GM23248 (cell line): ENCODE measurements at regions not wholly inside any gene's neighbourhood (a gene's known extent, or its start where the extent isn't known, plus 50 kb on each side); places are given as distances from the start of the nearest gene placed in this dataset.

ENCODE experiments used
- EZH2 ChIP-seq: fragments of 200-600 bp; sonication (generic); IDR thresholded peaks from 2 replicates; pipeline ENCODE4 v1.6.1; 2018; ENCODE audit warnings: antibody characterized with exemption, mild to moderate bottlenecking; ENCODE audit not compliant: insufficient read depth, poor library complexity, severe bottlenecking
- EZH2phosphoT487 ChIP-seq: fragments of 200-600 bp; sonication (generic); IDR thresholded peaks from 2 replicates; pipeline ENCODE4 v1.6.1; 2018; ENCODE audit warnings: antibody characterized with exemption, moderate library complexity, mild to moderate bottlenecking, low read depth; ENCODE audit not compliant: insufficient read depth

DNA sequence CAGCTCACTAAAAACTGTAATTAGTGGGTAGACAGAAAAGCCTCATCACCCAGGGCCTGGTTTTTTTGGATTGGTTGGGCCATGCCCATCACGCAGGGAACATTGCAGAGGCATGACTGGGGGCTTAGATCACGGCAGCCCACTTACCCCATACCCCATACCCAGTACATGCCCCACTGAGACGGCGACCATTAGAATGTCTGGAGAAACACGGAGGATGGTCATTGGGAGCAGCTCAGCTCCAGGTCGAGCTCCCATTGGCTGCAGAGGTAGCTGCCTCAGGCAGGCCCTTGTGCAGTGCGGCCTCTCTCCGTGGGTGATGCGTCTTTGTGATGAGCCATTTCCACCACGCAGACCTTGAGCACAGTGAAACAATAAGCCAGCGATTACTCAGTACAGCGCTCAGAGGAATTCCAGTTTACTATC is 204.0 kb downstream of the GADD45G start:
- TF ChIP-seq EZH2phosphoT487 (no peak), EZH2 (no peak)
